ENCODE measurements at regions not wholly inside any gene's neighbourhood (a gene's known extent, or its start where the extent isn't known, plus 50 kb on each side); places are given as distances from the start of the nearest gene placed in this dataset.

GRCh38 chr4:64022560-64022959 lies 386.7 kb downstream of the TECRL start:
- Histone ChIP-seq H3K4me3 (no peak overlapping the region), H3K9ac (ENCODE audit: control insufficient read depth, insufficient read depth, low read length) (no peak overlapping the region), H3K79me2 (ENCODE audit: control insufficient read depth, insufficient read depth, low read length) (no peaks in the 10 kb centered on the region), H3K4me2 (ENCODE audit: control insufficient read depth, insufficient read depth) (no peak overlapping the region), H3K9me3 (replicated peaks; ENCODE audit: control insufficient read depth, insufficient read depth, low read length) (no peaks in the 10 kb centered on the region), H2AFZ (ENCODE audit: control insufficient read depth, low read depth, low read length) (no peak overlapping the region), H4K20me1 (ENCODE audit: control insufficient read depth, insufficient read depth) (no peaks in the 10 kb centered on the region), H3K27me3 (replicated peaks in 1 of 2; ENCODE audit: control insufficient read depth in 2 of 2, insufficient read depth in 2 of 2, low read length in 1 of 2) (no peaks in the 10 kb centered on the region), H3K4me1 (ENCODE audit: control insufficient read depth, insufficient read depth, low read length) (no peaks in the 10 kb centered on the region), H3K27ac (ENCODE audit: control insufficient read depth, insufficient read depth) (no peak overlapping the region), H3K36me3 (ENCODE audit: control insufficient read depth in 2 of 2, insufficient read depth in 2 of 2, low read length in 1 of 2) (no peaks in the 10 kb centered on the region)
- no TSS peak for BruUV-seq (replicated peaks)
- DNase-seq (ENCODE audit: low read depth, low spot score) (no peak), FAIRE-seq (no peak), ATAC-seq (no peak)
- POLR2A ChIA-PET, result no interaction called here
- TF ChIP-seq SREBF2 (IDR thresholded peaks at IDR 0.05; ENCODE audit: low read length) (no peak), BHLHE40 (IDR thresholded peaks at IDR 0.05; ENCODE audit: borderline replicate concordance in 1 of 2, low read depth in 2 of 2, low read length in 1 of 2) (no peak), MTA2 (IDR thresholded peaks at IDR 0.05; ENCODE audit: low read depth) (no peak), STAT3 (IDR thresholded peaks at IDR 0.05; ENCODE audit: low read depth, low read length) (no peak), GATAD2B (conservative IDR thresholded peaks at IDR 0.05; ENCODE audit: low read depth) (no peak), NKRF (conservative IDR thresholded peaks at IDR 0.05) (no peak), STAT1 (conservative IDR thresholded peaks at IDR 0.05) (no peak)
- in situ Hi-C loops (cut with MboI), result no loop called here
- RAD21 ChIA-PET (ENCODE audit: unreplicated experiment), result no interaction called here
- intact Hi-C loops (cut with micrococcal nuclease; ENCODE audit: unreplicated experiment), result no loop called here
- SMC1A ChIA-PET (ENCODE audit: uncharacterized antibody, unreplicated experiment), result interaction anchor here (1.4 to 1.6 kb wide), 2 partner anchors 12 to 21 kb away, joined by 3 read pairs; no protein-coding TSS in a partner anchor
- CTCF ChIA-PET, result no interaction called here

- Histone ChIP-seq H3K36me3 (ENCODE audit: control insufficient read depth in 2 of 2, insufficient read depth in 2 of 2, low read length in 1 of 2) (no peaks in the 10 kb centered on the region), H3K4me3 (no peak overlapping the region), H2AFZ (ENCODE audit: control insufficient read depth, low read depth, low read length) (no peak overlapping the region), H3K27ac (ENCODE audit: control insufficient read depth, insufficient read depth) (no peak overlapping the region), H4K20me1 (ENCODE audit: control insufficient read depth, insufficient read depth) (no peaks in the 10 kb centered on the region), H3K27me3 (replicated peaks in 1 of 2; ENCODE audit: control insufficient read depth in 2 of 2, insufficient read depth in 2 of 2, low read length in 1 of 2) (no peaks in the 10 kb centered on the region), H3K4me2 (ENCODE audit: control insufficient read depth, insufficient read depth) (no peak overlapping the region), H3K4me1 (ENCODE audit: control insufficient read depth, insufficient read depth, low read length) (no peaks in the 10 kb centered on the region), H3K79me2 (ENCODE audit: control insufficient read depth, insufficient read depth, low read length) (no peaks in the 10 kb centered on the region), H3K9me3 (replicated peaks; ENCODE audit: control insufficient read depth, insufficient read depth, low read length) (no peaks in the 10 kb centered on the region), H3K9ac (ENCODE audit: control insufficient read depth, insufficient read depth, low read length) (no peak overlapping the region)
- FAIRE-seq (no peak), DNase-seq (ENCODE audit: low read depth, low spot score) (no peak), ATAC-seq (no peak)
- BruUV-seq (replicated peaks), result no TSS peak
- RAD21 ChIA-PET (ENCODE audit: unreplicated experiment), result no interaction called here
- whole genome bisulfite sequencing (ENCODE audit: insufficient coverage, insufficient replicate concordance, low lambda C conversion rate, missing lambda C conversion rate), result 55% methylated on average over 11 of the region's 11 CpGs
- in situ Hi-C loops (cut with MboI) (no loop called here), intact Hi-C loops (cut with micrococcal nuclease; ENCODE audit: unreplicated experiment) (no loop called here)
- POLR2A ChIA-PET, result no interaction called here
- TF ChIP-seq RBBP5 (conservative IDR thresholded peaks at IDR 0.05), result no peak
- no peak for TF ChIP-seq BACH1 (IDR thresholded peaks at IDR 0.05; ENCODE audit: borderline replicate concordance)
- TF ChIP-seq RAD51 (IDR thresholded peaks at IDR 0.05), result no peak
- TF ChIP-seq SUPT20H (IDR thresholded peaks at IDR 0.05; ENCODE audit: borderline replicate concordance, control insufficient read depth, low read depth, low read length), result no peak
- TF ChIP-seq BCL11A (IDR thresholded peaks at IDR 0.05; ENCODE audit: low read depth, low read length), result no peak
- TF ChIP-seq ZNF24 (IDR thresholded peaks at IDR 0.05), result no peak
- TF ChIP-seq ATF3 (IDR thresholded peaks at IDR 0.05; ENCODE audit: borderline replicate concordance, extremely low read depth, low read depth, low read length), result no peak
- no peak for TF ChIP-seq RELA (IDR thresholded peaks at IDR 0.05; ENCODE audit: borderline replicate concordance, partially characterized antibody)
- TF ChIP-seq SRF (IDR thresholded peaks at IDR 0.05; ENCODE audit: low read depth in 2 of 2, low read length in 2 of 2), result no peak
- TF ChIP-seq NR2C2 (IDR thresholded peaks at IDR 0.05; ENCODE audit: borderline replicate concordance, control insufficient read depth, insufficient read length, low read depth), result no peak
- CTCF ChIA-PET, result no interaction called here
- SMC1A ChIA-PET (ENCODE audit: uncharacterized antibody, unreplicated experiment), result no interaction called here
These were observed 392.4 kb downstream of the TECRL start for GRCh38 chr4:64016893-64017292.

All from GM12878 (cell line).